ENCODE measurements at regions not wholly inside any gene's neighbourhood (a gene's known extent, or its start where the extent isn't known, plus 50 kb on each side); places are given as distances from the start of the nearest gene placed in this dataset.
A peak's percentile ranks its signal among the peaks of the same experiment; 100 is the strongest.
"Not testable (repeated sequence)": the region's sequence is repeated elsewhere in the genome, so short reads cannot be mapped to it uniquely, and the experiment has no call there.

- Histone ChIP-seq H3K9ac (ENCODE audit: low read length) (peak overlapping the region; percentile 63), H3K27me3 (replicated peaks; ENCODE audit: control insufficient read depth, insufficient read depth, low read length) (no peaks in the 10 kb centered on the region), H3K9me3 (ENCODE audit: control insufficient read depth, low read length) (no peaks in the 10 kb centered on the region), H3K4me1 (ENCODE audit: control insufficient read depth, insufficient read depth, low read length) (peaks cover 59% of the 10 kb centered on the region), H3K36me3 (ENCODE audit: control insufficient read depth, insufficient read depth, low read length, severe bottlenecking) (no peaks in the 10 kb centered on the region), H3K4me3 (ENCODE audit: low read length) (no peak overlapping the region)
- DNase-seq (ENCODE audit: low read depth) = peak; percentile 86
These were observed 2366.3 kb downstream of the PCDH7 start for GRCh38 chr4:33086331-33086925.

GRCh38 chr4:33088713-33089112 is 2368.5 kb downstream of the PCDH7 start:
- Histone ChIP-seq H3K9me3 (ENCODE audit: control insufficient read depth, low read length) (no peaks in the 10 kb centered on the region), H3K36me3 (ENCODE audit: control insufficient read depth, insufficient read depth, low read length, severe bottlenecking) (no peaks in the 10 kb centered on the region), H3K27me3 (replicated peaks; ENCODE audit: control insufficient read depth, insufficient read depth, low read length) (no peaks in the 10 kb centered on the region), H3K9ac (ENCODE audit: low read length) (peak overlapping the region; percentile 64), H3K4me1 (ENCODE audit: control insufficient read depth, insufficient read depth, low read length) (peaks cover 69% of the 10 kb centered on the region), H3K4me3 (ENCODE audit: low read length) (peak overlapping the region; percentile 52)
- DNase-seq (ENCODE audit: low read depth) = peak; percentile 87

- Histone ChIP-seq H3K9me3 (ENCODE audit: control insufficient read depth, low read length) (no peaks in the 10 kb centered on the region), H3K9ac (ENCODE audit: low read length) (peak overlapping the region; percentile 42), H3K4me1 (ENCODE audit: control insufficient read depth, insufficient read depth, low read length) (peaks cover 59% of the 10 kb centered on the region), H3K36me3 (ENCODE audit: control insufficient read depth, insufficient read depth, low read length, severe bottlenecking) (no peaks in the 10 kb centered on the region), H3K27me3 (replicated peaks; ENCODE audit: control insufficient read depth, insufficient read depth, low read length) (no peaks in the 10 kb centered on the region), H3K4me3 (ENCODE audit: low read length) (no peak overlapping the region)
- DNase-seq (ENCODE audit: low read depth) = no peak
These were observed 2370.7 kb downstream of the PCDH7 start for GRCh38 chr4:33090910-33091309.

GRCh38 chr4:33091961-33092360 is 2371.8 kb downstream of the PCDH7 start:
- no peak overlapping the region for H3K4me3 ChIP-seq (ENCODE audit: low read length)
- no peak overlapping the region for H3K9ac ChIP-seq (ENCODE audit: low read length)
- H3K27me3 ChIP-seq (replicated peaks; ENCODE audit: control insufficient read depth, insufficient read depth, low read length) = no peaks in the 10 kb centered on the region
- no peaks in the 10 kb centered on the region for H3K9me3 ChIP-seq (ENCODE audit: control insufficient read depth, low read length)
- H3K4me1 ChIP-seq (ENCODE audit: control insufficient read depth, insufficient read depth, low read length) = peaks cover 51% of the 10 kb centered on the region
- no peaks in the 10 kb centered on the region for H3K36me3 ChIP-seq (ENCODE audit: control insufficient read depth, insufficient read depth, low read length, severe bottlenecking)
- no peak for DNase-seq (ENCODE audit: low read depth)

GRCh38 chr4:33104273-33104672 is 2384.1 kb downstream of the PCDH7 start:
- DNase-seq (ENCODE audit: low read depth) = peak; percentile 28

GRCh38 chr4:33107814-33108213 is 2387.6 kb downstream of the PCDH7 start:
- peak; percentile 33 for DNase-seq (ENCODE audit: low read depth)
- no peaks in the 10 kb centered on the region for H3K27me3 ChIP-seq (replicated peaks; ENCODE audit: control insufficient read depth, insufficient read depth, low read length)
- no peak overlapping the region for H3K4me3 ChIP-seq (ENCODE audit: low read length)
- no peaks in the 10 kb centered on the region for H3K36me3 ChIP-seq (ENCODE audit: control insufficient read depth, insufficient read depth, low read length, severe bottlenecking)
- H3K9ac ChIP-seq (ENCODE audit: low read length) = no peak overlapping the region
- H3K9me3 ChIP-seq (ENCODE audit: control insufficient read depth, low read length) = no peaks in the 10 kb centered on the region
- peaks cover 10% of the 10 kb centered on the region for H3K4me1 ChIP-seq (ENCODE audit: control insufficient read depth, insufficient read depth, low read length)

More at GRCh38 chr4:33104273-33104672, 2384.1 kb downstream of the PCDH7 start:
- H3K4me1 ChIP-seq (ENCODE audit: control insufficient read depth, insufficient read depth, low read length) = peaks cover 10% of the 10 kb centered on the region
- H3K9me3 ChIP-seq (ENCODE audit: control insufficient read depth, low read length) = no peaks in the 10 kb centered on the region
- H3K27me3 ChIP-seq (replicated peaks; ENCODE audit: control insufficient read depth, insufficient read depth, low read length) = no peaks in the 10 kb centered on the region
- no peak overlapping the region for H3K4me3 ChIP-seq (ENCODE audit: low read length)
- no peak overlapping the region for H3K9ac ChIP-seq (ENCODE audit: low read length)
- no peaks in the 10 kb centered on the region for H3K36me3 ChIP-seq (ENCODE audit: control insufficient read depth, insufficient read depth, low read length, severe bottlenecking)

GRCh38 chr4:33111117-33111516 is 2390.9 kb downstream of the PCDH7 start:
- Histone ChIP-seq H3K4me3 (ENCODE audit: low read length) (no peak overlapping the region), H3K27me3 (replicated peaks; ENCODE audit: control insufficient read depth, insufficient read depth, low read length) (no peaks in the 10 kb centered on the region), H3K9me3 (ENCODE audit: control insufficient read depth, low read length) (no peaks in the 10 kb centered on the region), H3K9ac (ENCODE audit: low read length) (no peak overlapping the region), H3K36me3 (ENCODE audit: control insufficient read depth, insufficient read depth, low read length, severe bottlenecking) (no peaks in the 10 kb centered on the region), H3K4me1 (ENCODE audit: control insufficient read depth, insufficient read depth, low read length) (peaks cover 10% of the 10 kb centered on the region)
- peak; percentile 72 for DNase-seq (ENCODE audit: low read depth)

- H3K27me3 ChIP-seq (replicated peaks; ENCODE audit: control insufficient read depth, insufficient read depth, low read length) = no peaks in the 10 kb centered on the region
- H3K4me1 ChIP-seq (ENCODE audit: control insufficient read depth, insufficient read depth, low read length) = no peaks in the 10 kb centered on the region
- DNase-seq (ENCODE audit: low read depth) = no peak
- H3K9me3 ChIP-seq (ENCODE audit: control insufficient read depth, low read length) = no peaks in the 10 kb centered on the region
- no peak overlapping the region for H3K9ac ChIP-seq (ENCODE audit: low read length)
- H3K36me3 ChIP-seq (ENCODE audit: control insufficient read depth, insufficient read depth, low read length, severe bottlenecking) = no peaks in the 10 kb centered on the region
- H3K4me3 ChIP-seq (ENCODE audit: low read length) = no peak overlapping the region
These were observed 2396.7 kb downstream of the PCDH7 start for GRCh38 chr4:33116871-33117270.

- H3K27me3 ChIP-seq (replicated peaks; ENCODE audit: control insufficient read depth, insufficient read depth, low read length) = no peaks in the 10 kb centered on the region
- no peaks in the 10 kb centered on the region for H3K9me3 ChIP-seq (ENCODE audit: control insufficient read depth, low read length)
- H3K9ac ChIP-seq (ENCODE audit: low read length) = no peak overlapping the region
- no peak for DNase-seq (ENCODE audit: low read depth)
- H3K4me3 ChIP-seq (ENCODE audit: low read length) = no peak overlapping the region
- H3K4me1 ChIP-seq (ENCODE audit: control insufficient read depth, insufficient read depth, low read length) = no peaks in the 10 kb centered on the region
- no peaks in the 10 kb centered on the region for H3K36me3 ChIP-seq (ENCODE audit: control insufficient read depth, insufficient read depth, low read length, severe bottlenecking)
These were observed 2405.8 kb downstream of the PCDH7 start for GRCh38 chr4:33126002-33126401.

GRCh38 chr4:33130662-33131061 is 2410.5 kb downstream of the PCDH7 start:
- H3K9ac ChIP-seq (ENCODE audit: low read length); H3K36me3 ChIP-seq (ENCODE audit: control insufficient read depth, insufficient read depth, low read length, severe bottlenecking); H3K4me3 ChIP-seq (ENCODE audit: low read length); DNase-seq (ENCODE audit: low read depth); H3K9me3 ChIP-seq (ENCODE audit: control insufficient read depth, low read length); H3K4me1 ChIP-seq (ENCODE audit: control insufficient read depth, insufficient read depth, low read length); H3K27me3 ChIP-seq (replicated peaks; ENCODE audit: control insufficient read depth, insufficient read depth, low read length): not testable (repeated sequence)

- DNase-seq (ENCODE audit: low read depth) = no peak
- Histone ChIP-seq H3K27me3 (replicated peaks; ENCODE audit: control insufficient read depth, insufficient read depth, low read length) (no peaks in the 10 kb centered on the region), H3K36me3 (ENCODE audit: control insufficient read depth, insufficient read depth, low read length, severe bottlenecking) (no peaks in the 10 kb centered on the region), H3K4me3 (ENCODE audit: low read length) (no peak overlapping the region), H3K4me1 (ENCODE audit: control insufficient read depth, insufficient read depth, low read length) (no peaks in the 10 kb centered on the region), H3K9me3 (ENCODE audit: control insufficient read depth, low read length) (peaks cover 6% of the 10 kb centered on the region), H3K9ac (ENCODE audit: low read length) (no peak overlapping the region)
These were observed 2413.6 kb downstream of the PCDH7 start for GRCh38 chr4:33133723-33134122.

GRCh38 chr4:33134366-33134765 is 2414.2 kb downstream of the PCDH7 start:
- no peaks in the 10 kb centered on the region for H3K27me3 ChIP-seq (replicated peaks; ENCODE audit: control insufficient read depth, insufficient read depth, low read length)
- H3K9me3 ChIP-seq (ENCODE audit: control insufficient read depth, low read length) = peaks cover 6% of the 10 kb centered on the region
- no peak overlapping the region for H3K4me3 ChIP-seq (ENCODE audit: low read length)
- H3K4me1 ChIP-seq (ENCODE audit: control insufficient read depth, insufficient read depth, low read length) = no peaks in the 10 kb centered on the region
- no peaks in the 10 kb centered on the region for H3K36me3 ChIP-seq (ENCODE audit: control insufficient read depth, insufficient read depth, low read length, severe bottlenecking)
- no peak overlapping the region for H3K9ac ChIP-seq (ENCODE audit: low read length)
- no peak for DNase-seq (ENCODE audit: low read depth)

Measured in adipocyte (in vitro differentiated cells).